ENCODE measurements at regions not wholly inside any gene's neighbourhood (a gene's known extent, or its start where the extent isn't known, plus 50 kb on each side); places are given as distances from the start of the nearest gene placed in this dataset.

DNA sequence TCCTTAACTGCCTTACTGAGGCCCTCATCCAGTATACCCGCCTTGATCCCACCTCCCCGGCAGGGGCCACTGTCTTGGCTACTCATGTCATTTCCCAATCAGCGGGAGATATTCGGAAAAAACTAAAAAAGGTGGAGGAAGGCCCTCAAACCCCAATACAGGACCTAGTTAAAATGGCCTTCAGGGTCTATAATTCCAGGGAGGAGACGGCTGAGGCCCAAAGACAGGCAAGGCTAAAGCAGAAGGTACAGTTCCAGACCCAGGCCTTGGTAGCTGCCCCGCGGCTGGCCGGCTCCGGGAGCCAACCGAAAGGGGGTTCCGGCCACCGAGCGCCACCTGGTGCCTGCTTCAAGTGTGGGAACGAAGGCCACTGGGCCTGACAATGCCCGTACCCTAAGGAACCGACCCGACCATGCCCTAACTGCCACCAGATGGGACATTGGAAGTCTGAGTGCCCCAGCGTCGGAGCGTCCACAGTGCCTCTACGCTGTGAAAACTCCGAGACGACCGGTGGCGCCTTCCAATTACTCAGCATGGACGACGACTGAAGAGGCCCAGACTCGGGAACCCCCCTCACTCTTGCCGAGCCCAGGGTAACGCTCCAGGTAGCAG, 959.6 kb downstream of the RPA4 start:
- TF ChIP-seq, protein P1, sequence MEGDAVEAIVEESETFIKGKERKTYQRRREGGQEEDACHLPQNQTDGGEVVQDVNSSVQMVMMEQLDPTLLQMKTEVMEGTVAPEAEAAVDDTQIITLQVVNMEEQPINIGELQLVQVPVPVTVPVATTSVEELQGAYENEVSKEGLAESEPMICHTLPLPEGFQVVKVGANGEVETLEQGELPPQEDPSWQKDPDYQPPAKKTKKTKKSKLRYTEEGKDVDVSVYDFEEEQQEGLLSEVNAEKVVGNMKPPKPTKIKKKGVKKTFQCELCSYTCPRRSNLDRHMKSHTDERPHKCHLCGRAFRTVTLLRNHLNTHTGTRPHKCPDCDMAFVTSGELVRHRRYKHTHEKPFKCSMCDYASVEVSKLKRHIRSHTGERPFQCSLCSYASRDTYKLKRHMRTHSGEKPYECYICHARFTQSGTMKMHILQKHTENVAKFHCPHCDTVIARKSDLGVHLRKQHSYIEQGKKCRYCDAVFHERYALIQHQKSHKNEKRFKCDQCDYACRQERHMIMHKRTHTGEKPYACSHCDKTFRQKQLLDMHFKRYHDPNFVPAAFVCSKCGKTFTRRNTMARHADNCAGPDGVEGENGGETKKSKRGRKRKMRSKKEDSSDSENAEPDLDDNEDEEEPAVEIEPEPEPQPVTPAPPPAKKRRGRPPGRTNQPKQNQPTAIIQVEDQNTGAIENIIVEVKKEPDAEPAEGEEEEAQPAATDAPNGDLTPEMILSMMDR (conservative IDR thresholded peaks at IDR 0.05), result no peak
- TF ChIP-seq ZFX (IDR thresholded peaks at IDR 0.05), result no peak
